ENCODE measurements at regions not wholly inside any gene's neighbourhood (a gene's known extent, or its start where the extent isn't known, plus 50 kb on each side); places are given as distances from the start of the nearest gene placed in this dataset.
A peak's percentile ranks its signal among the peaks of the same experiment; 100 is the strongest.

GRCh38 chr20:12928755-12929401 lies 79.9 kb upstream of the SPTLC3 start:
- POLR2A ChIA-PET, result no interaction called here
- intact Hi-C loops (cut with micrococcal nuclease) (loop anchor here (5.0 kb wide), 3 partner anchors 843 to 917 kb away; partner anchors contain the start of gene NDUFAF5), dilution Hi-C loops (cut with MboI; ENCODE audit: extremely low pct_ligation_motif_present, low sequenced_read_pairs) (no loop called here)
- peak; percentile 82 for FAIRE-seq
- Histone ChIP-seq H3K36me3 (ENCODE audit: control insufficient read depth in 2 of 2, extremely low read depth in 1 of 2, insufficient read depth in 2 of 2, low read length in 2 of 2) (no peaks in the 10 kb centered on the region), H3K9me3 (replicated peaks; ENCODE audit: control insufficient read depth, insufficient read depth, low read length) (no peaks in the 10 kb centered on the region), H3K27ac (ENCODE audit: insufficient read depth, low read depth, low read length) (peak overlapping the region; percentile 82), H3K9me1 (replicated peaks; ENCODE audit: control insufficient read depth, extremely low read depth, insufficient read depth, low read length) (no peaks in the 10 kb centered on the region), H3K4me1 (ENCODE audit: control insufficient read depth, extremely low read depth, insufficient read depth, low read length) (peaks cover 29% of the 10 kb centered on the region), H3K4me2 (ENCODE audit: insufficient read depth, low read length) (peak overlapping the region; percentile 16), H4K20me1 (replicated peaks; ENCODE audit: control insufficient read depth, extremely low read depth, insufficient read depth, low read length) (no peaks in the 10 kb centered on the region), H3K79me2 (ENCODE audit: control insufficient read depth, insufficient read depth, low read length) (no peaks in the 10 kb centered on the region), H3K4me3 (replicated peaks in 1 of 3; ENCODE audit: insufficient read depth in 1 of 3, low read depth in 1 of 3, low read length in 3 of 3) (no peak overlapping the region), H3K9ac (replicated peaks; ENCODE audit: extremely low read depth, insufficient read depth, low read length) (peak overlapping the region; percentile 11), H3K27me3 (ENCODE audit: control insufficient read depth in 2 of 2, insufficient read depth in 2 of 2, low read length in 2 of 2) (no peaks in the 10 kb centered on the region), H2AFZ (ENCODE audit: low read depth, low read length) (no peak overlapping the region)
- DNase-seq (ENCODE audit: low read depth, low spot score), result peak; percentile 77
- TF ChIP-seq JUN (IDR thresholded peaks at IDR 0.05; ENCODE audit: borderline replicate concordance, insufficient read depth, insufficient read length, low read depth), result peak; percentile 83
- peak; percentile 87 for TF ChIP-seq FOS (IDR thresholded peaks at IDR 0.05; ENCODE audit: borderline replicate concordance, insufficient read depth, low read length)
- no peak for TF ChIP-seq POLR2A (IDR thresholded peaks at IDR 0.05; ENCODE audit: low read depth, low read length)
- TF ChIP-seq GATA2 (IDR thresholded peaks at IDR 0.05; ENCODE audit: insufficient read depth, insufficient read length, low read depth, low read length), result peak; percentile 87
- TF ChIP-seq MYC (IDR thresholded peaks at IDR 0.05; ENCODE audit: low read depth, low read length), result no peak
- TF ChIP-seq, protein P1, sequence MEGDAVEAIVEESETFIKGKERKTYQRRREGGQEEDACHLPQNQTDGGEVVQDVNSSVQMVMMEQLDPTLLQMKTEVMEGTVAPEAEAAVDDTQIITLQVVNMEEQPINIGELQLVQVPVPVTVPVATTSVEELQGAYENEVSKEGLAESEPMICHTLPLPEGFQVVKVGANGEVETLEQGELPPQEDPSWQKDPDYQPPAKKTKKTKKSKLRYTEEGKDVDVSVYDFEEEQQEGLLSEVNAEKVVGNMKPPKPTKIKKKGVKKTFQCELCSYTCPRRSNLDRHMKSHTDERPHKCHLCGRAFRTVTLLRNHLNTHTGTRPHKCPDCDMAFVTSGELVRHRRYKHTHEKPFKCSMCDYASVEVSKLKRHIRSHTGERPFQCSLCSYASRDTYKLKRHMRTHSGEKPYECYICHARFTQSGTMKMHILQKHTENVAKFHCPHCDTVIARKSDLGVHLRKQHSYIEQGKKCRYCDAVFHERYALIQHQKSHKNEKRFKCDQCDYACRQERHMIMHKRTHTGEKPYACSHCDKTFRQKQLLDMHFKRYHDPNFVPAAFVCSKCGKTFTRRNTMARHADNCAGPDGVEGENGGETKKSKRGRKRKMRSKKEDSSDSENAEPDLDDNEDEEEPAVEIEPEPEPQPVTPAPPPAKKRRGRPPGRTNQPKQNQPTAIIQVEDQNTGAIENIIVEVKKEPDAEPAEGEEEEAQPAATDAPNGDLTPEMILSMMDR (IDR thresholded peaks at IDR 0.05; ENCODE audit: extremely low read depth in 1 of 2, insufficient read depth in 1 of 2, low read depth in 1 of 2, low read length in 2 of 2), result no peak
- TF ChIP-seq MAX (IDR thresholded peaks at IDR 0.05; ENCODE audit: insufficient read depth, insufficient read length), result no peak
- TF ChIP-seq POLR2AphosphoS5 (IDR thresholded peaks at IDR 0.05; ENCODE audit: insufficient read depth, low read depth, low read length), result peak; percentile 73
- no peak for TF ChIP-seq EZH2 (IDR thresholded peaks at IDR 0.05; ENCODE audit: borderline replicate concordance, low read depth, low read length, severe bottlenecking)
- BruUV-seq (replicated peaks), result no TSS peak
- CTCF ChIA-PET, result interaction anchor here (0.7 to 10.0 kb wide), 12 partner anchors 8 to 917 kb away, joined by 3 to 299 read pairs (median 6); no protein-coding TSS in a partner anchor
